HEK293T (cell line): ENCODE measurements at regions not wholly inside any gene's neighbourhood (a gene's known extent, or its start where the extent isn't known, plus 50 kb on each side); places are given as distances from the start of the nearest gene placed in this dataset.
"Not testable (repeated sequence)": the region's sequence is repeated elsewhere in the genome, so short reads cannot be mapped to it uniquely, and the experiment has no call there.

Source experiments
- BHLHE40 ChIP-seq: fragments of 450-650 bp; IDR thresholded peaks from 2 replicates; pipeline ENCODE4 v1.6.1; 2016; ENCODE audit warnings: mild to moderate bottlenecking, moderate library complexity, borderline replicate concordance
- CTBP1 ChIP-seq: fragments of 450-650 bp; IDR thresholded peaks from 2 replicates; pipeline ENCODE4 v1.6.1; 2016; ENCODE audit warnings: borderline replicate concordance
- FOXK2 ChIP-seq: fragments of 450-650 bp; IDR thresholded peaks from 2 replicates; pipeline ENCODE4 v1.6.1; 2016; ENCODE audit warnings: mild to moderate bottlenecking
- FOXM1 ChIP-seq: fragments of 450-650 bp; IDR thresholded peaks from 2 replicates; pipeline ENCODE4 v1.6.1; 2017; ENCODE audit warnings: mild to moderate bottlenecking, borderline replicate concordance
- SP1 ChIP-seq: fragments of 450-650 bp; IDR thresholded peaks from 2 replicates; pipeline ENCODE4 v1.6.1; 2017
- TARDBP ChIP-seq: fragments of 450-650 bp; IDR thresholded peaks from 2 replicates; pipeline ENCODE4 v1.6.1; 2016
- ZNF384 ChIP-seq: fragments of 450-650 bp; IDR thresholded peaks from 2 replicates; pipeline ENCODE4 v1.6.1; 2016

- not testable (repeated sequence) for TF ChIP-seq FOXK2, FOXM1, TARDBP, CTBP1, SP1, ZNF384, BHLHE40
Observed at GRCh38 chr12:8325145-8325839, 97.9 kb upstream of the FAM90A1 start.
